ENCODE measurements at regions not wholly inside any gene's neighbourhood (a gene's known extent, or its start where the extent isn't known, plus 50 kb on each side); places are given as distances from the start of the nearest gene placed in this dataset.
"Not testable (repeated sequence)": the region's sequence is repeated elsewhere in the genome, so short reads cannot be mapped to it uniquely, and the experiment has no call there.

- no peak for DNase-seq (ENCODE audit: low read depth)
- TF ChIP-seq, protein P1, sequence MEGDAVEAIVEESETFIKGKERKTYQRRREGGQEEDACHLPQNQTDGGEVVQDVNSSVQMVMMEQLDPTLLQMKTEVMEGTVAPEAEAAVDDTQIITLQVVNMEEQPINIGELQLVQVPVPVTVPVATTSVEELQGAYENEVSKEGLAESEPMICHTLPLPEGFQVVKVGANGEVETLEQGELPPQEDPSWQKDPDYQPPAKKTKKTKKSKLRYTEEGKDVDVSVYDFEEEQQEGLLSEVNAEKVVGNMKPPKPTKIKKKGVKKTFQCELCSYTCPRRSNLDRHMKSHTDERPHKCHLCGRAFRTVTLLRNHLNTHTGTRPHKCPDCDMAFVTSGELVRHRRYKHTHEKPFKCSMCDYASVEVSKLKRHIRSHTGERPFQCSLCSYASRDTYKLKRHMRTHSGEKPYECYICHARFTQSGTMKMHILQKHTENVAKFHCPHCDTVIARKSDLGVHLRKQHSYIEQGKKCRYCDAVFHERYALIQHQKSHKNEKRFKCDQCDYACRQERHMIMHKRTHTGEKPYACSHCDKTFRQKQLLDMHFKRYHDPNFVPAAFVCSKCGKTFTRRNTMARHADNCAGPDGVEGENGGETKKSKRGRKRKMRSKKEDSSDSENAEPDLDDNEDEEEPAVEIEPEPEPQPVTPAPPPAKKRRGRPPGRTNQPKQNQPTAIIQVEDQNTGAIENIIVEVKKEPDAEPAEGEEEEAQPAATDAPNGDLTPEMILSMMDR (IDR thresholded peaks at IDR 0.05; ENCODE audit: low read depth, low read length, missing control alignments): no peak
- no peak overlapping the region for H3K4me3 ChIP-seq (ENCODE audit: low read depth, low read length)
These were observed 793.4 kb upstream of the FRG1 start for GRCh38 chr4:189147005-189147929.

DNA sequence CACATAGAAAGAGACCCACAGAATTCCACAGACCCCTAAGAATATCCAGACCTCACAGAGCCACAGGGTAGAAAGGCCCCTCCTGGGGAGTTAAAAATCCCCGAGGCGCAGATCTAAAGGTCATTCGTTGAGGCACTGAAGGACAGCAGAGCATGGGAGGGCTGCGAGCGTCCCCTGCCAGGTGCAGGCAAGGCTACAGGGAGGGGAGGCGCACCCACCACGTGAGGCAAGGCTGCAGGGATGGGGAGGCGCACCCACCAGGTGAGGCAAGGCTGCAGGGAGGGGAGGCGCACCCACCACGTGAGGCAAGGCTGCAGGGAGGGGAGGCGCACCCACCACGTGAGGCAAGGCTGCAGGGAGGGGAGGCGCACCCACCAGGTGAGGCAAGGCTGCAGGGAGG is 785.6 kb upstream of the FRG1 start:
- H3K4me3 ChIP-seq (ENCODE audit: low read depth, low read length); DNase-seq (ENCODE audit: low read depth): not testable (repeated sequence)

- TF ChIP-seq, protein P1 (IDR thresholded peaks at IDR 0.05; ENCODE audit: low read depth, low read length, missing control alignments): no peak
- H3K4me3 ChIP-seq (ENCODE audit: low read depth, low read length): no peak overlapping the region
- no peak for DNase-seq (ENCODE audit: low read depth)
These were observed 778.4 kb upstream of the FRG1 start for GRCh38 chr4:189162073-189162789.

DNA sequence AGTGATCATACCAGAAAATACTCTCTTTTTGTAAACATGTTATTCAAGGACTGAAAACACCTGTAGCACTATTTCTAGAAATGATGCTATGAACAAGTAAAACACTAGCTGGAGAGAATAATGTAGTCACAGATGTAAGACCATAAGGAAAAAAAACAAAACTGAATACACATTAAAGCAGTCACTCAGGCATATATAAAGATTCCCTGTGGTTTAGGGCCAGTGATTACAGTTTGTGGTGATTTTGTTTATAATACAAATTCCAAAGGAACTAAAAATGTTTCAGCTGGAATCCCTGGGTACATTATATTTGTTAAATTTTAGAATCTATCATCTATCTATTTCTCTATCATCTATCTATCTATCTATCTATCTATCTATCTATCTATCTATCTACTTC is 777.8 kb upstream of the FRG1 start:
- no peak for DNase-seq (ENCODE audit: low read depth)
- no peak overlapping the region for H3K4me3 ChIP-seq (ENCODE audit: low read depth, low read length)
- TF ChIP-seq, protein P1 (IDR thresholded peaks at IDR 0.05; ENCODE audit: low read depth, low read length, missing control alignments): no peak

DNA sequence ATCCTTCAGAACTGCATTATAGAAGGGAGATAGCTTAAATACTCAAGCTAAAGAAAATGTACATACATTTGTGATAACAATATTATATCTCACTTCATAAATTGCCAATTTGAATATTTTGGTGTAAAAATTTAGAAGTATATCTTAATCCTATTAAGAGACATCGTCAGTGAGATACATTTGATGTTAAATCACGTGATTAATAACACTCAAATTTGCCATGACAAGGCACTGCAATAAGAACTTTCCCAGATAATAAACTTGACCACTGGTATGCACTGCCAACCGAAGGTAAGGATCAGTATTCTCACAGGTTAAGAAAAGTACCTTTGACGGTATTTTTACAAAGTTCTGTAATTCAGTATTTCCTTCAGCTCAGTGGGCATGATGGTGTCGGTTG is 764.7 kb upstream of the FRG1 start:
- H3K4me3 ChIP-seq (ENCODE audit: low read depth, low read length): no peak overlapping the region
- TF ChIP-seq, protein P1 (IDR thresholded peaks at IDR 0.05; ENCODE audit: low read depth, low read length, missing control alignments): no peak
- DNase-seq (ENCODE audit: low read depth): no peak

GRCh38 chr4:189177130-189177529 is 763.5 kb upstream of the FRG1 start:
- no peak overlapping the region for H3K4me3 ChIP-seq (ENCODE audit: low read depth, low read length)
- TF ChIP-seq, protein P1 (IDR thresholded peaks at IDR 0.05; ENCODE audit: low read depth, low read length, missing control alignments): no peak
- DNase-seq (ENCODE audit: low read depth): no peak

- no peak overlapping the region for H3K4me3 ChIP-seq (ENCODE audit: low read depth, low read length)
- TF ChIP-seq, protein P1 (IDR thresholded peaks at IDR 0.05; ENCODE audit: low read depth, low read length, missing control alignments): no peak
- DNase-seq (ENCODE audit: low read depth): no peak
These were observed 762.4 kb upstream of the FRG1 start for GRCh38 chr4:189178125-189178746.

Measured in GM12864 (cell line).